LNCaP clone FGC (cell line): ENCODE measurements at regions not wholly inside any gene's neighbourhood (a gene's known extent, or its start where the extent isn't known, plus 50 kb on each side); places are given as distances from the start of the nearest gene placed in this dataset.
"Not testable (repeated sequence)": the region's sequence is repeated elsewhere in the genome, so short reads cannot be mapped to it uniquely, and the experiment has no call there.

ENCODE experiments used
- DNase-seq: peaks from one replicate; pipeline ENCODE4 v3.0.0-alpha.2; 2011; ENCODE audit warnings: low read depth
- H3K4me3 ChIP-seq: 2 replicates; pipeline ENCODE4 v1.5.1; 2011; ENCODE audit warnings: mild to moderate bottlenecking, low read depth, low read length, control low read depth
- TF ChIP-seq, protein P1 (sequence below): IDR thresholded peaks from 2 replicates; pipeline ENCODE4 v1.5.1; 2012; ENCODE audit warnings: mild to moderate bottlenecking; ENCODE audit not compliant: control insufficient read depth, insufficient read depth; ENCODE audit errors: extremely low read depth

DNA sequence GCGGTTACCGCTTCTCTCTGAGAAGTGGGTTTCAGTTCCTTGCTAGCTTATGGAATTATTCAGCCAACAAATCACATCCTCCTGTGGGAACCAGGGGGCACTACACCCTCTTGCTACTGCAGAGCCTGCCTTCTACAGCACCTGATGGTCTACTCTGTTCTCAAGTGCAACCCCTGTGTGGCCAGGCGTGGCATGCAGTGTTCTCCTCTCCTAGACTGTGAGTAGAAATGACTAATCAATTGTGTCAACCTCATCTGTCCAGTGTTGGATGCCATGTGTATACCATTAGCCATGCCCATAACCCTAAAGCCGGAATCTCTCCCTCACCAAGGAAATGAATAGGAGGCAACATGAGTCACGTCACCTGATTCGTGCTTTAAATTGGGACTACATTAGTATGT, 117.2 kb upstream of the LIFR start:
- no peak for DNase-seq
- TF ChIP-seq, protein P1, sequence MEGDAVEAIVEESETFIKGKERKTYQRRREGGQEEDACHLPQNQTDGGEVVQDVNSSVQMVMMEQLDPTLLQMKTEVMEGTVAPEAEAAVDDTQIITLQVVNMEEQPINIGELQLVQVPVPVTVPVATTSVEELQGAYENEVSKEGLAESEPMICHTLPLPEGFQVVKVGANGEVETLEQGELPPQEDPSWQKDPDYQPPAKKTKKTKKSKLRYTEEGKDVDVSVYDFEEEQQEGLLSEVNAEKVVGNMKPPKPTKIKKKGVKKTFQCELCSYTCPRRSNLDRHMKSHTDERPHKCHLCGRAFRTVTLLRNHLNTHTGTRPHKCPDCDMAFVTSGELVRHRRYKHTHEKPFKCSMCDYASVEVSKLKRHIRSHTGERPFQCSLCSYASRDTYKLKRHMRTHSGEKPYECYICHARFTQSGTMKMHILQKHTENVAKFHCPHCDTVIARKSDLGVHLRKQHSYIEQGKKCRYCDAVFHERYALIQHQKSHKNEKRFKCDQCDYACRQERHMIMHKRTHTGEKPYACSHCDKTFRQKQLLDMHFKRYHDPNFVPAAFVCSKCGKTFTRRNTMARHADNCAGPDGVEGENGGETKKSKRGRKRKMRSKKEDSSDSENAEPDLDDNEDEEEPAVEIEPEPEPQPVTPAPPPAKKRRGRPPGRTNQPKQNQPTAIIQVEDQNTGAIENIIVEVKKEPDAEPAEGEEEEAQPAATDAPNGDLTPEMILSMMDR = no peak
- no peak overlapping the region for H3K4me3 ChIP-seq

DNA sequence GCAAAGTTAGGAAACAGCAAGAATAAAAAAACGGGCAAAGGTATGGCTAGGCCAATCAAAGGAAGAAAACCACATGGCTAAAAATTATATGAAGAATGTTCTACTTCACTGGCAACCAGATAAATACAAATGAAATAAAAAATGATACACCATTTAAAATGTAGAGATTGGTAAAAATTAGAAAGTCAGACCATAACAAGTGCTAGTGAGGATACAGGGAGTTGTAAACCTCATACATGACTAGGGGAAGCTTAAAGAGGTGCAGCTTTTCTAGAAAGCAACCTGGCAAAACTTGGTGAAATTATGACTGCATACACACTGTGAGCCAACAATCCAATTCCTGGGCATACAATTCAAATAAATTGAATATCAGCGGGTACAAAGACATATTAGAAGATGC, 119.0 kb upstream of the LIFR start:
- TF ChIP-seq, protein P1 = no peak
- no peak overlapping the region for H3K4me3 ChIP-seq
- no peak for DNase-seq

DNA sequence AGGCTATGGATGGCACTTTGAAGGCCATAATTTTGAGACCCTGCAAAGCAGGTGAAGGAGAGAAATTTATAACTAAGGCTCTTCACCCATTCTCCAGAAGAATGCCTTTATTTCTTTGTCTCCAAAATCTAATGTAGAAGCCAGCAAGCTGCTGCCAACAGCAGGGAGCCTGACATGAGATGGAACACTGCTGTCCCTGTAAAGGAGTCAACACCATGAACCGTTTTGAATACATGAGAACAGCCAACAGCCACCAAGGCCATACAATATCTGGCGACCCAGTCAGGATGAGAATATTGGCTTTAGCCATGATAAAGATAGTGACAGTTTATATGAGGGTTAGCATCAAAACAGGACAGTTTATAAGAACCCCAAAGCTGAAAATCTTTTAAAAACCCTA, 121.2 kb upstream of the LIFR start:
- DNase-seq = no peak
- H3K4me3 ChIP-seq = no peak overlapping the region
- TF ChIP-seq, protein P1 = no peak

DNA sequence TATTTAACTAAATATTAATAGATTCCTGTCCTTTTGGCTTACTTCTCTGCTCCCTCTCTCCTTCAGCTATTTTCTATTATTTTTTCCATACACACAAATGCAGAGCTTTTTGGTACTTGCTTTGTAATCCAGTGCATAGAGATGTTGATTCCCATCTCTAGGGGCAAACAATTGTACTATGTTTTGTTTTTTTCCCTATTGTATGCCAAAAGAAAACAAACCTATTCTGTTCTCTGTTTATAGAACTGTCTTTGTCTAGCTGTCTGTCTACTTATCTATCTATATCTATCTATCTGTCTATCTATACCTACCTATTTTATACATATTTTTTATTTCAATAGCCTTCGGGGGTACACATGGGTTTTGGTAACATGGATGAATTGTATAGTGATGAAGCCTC, 121.6 kb upstream of the LIFR start:
- TF ChIP-seq, protein P1 = no peak
- no peak for DNase-seq
- no peak overlapping the region for H3K4me3 ChIP-seq

DNA sequence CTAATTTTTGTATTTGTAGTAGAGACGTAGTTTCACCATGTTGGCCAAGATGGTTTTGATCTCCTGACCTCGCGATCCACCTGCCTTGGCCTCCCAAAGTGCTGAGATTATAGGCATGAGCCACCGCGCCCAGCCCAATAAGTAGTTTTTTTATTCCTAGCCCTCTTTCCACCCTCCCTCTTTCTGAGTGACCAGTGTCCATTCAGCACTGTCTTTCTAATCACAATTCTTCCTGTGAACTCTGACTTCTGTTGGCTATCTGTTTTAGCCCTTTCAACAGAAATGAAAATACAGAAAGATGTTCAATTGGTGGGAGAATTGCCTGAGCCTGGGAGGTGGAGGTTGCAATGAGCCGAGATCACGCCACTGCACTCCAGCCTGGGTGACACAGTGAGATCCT, 122.3 kb upstream of the LIFR start:
- not testable (repeated sequence) for H3K4me3 ChIP-seq, DNase-seq

DNA sequence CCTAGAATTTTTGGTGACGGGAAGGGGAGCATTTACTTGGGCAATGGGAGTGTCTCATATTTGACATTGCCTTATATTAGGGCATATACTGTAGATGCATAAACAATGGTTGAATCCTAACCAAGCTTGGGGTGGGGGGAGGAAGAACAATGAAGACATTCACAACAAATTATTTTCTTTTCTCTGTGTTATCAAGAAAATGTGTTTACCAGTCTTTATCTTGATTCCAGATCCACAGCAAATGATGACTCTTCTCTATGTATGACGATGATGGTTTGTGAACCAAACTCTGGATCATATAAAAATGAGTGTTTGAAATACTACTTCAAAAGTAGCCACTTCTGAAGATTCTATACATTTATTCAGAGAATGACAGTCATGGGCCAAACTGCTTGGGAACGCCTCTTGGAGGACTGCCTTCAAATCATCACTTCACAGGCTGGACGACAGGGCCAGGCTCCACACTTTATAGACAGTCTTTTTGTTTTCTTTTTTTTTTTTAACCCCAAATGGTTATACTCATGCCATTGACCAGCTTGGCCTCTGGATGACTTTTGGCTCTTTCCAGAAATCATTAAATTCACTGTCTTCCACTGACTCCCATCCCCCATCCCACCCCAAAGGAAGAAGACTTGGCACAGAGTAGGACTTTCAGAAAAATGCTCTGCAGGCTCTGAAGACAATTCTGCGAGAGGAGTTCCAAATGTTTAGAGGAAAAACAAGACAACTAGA, 123.8 kb upstream of the LIFR start:
- TF ChIP-seq, protein P1 = no peak
- H3K4me3 ChIP-seq = no peak overlapping the region
- DNase-seq = no peak

DNA sequence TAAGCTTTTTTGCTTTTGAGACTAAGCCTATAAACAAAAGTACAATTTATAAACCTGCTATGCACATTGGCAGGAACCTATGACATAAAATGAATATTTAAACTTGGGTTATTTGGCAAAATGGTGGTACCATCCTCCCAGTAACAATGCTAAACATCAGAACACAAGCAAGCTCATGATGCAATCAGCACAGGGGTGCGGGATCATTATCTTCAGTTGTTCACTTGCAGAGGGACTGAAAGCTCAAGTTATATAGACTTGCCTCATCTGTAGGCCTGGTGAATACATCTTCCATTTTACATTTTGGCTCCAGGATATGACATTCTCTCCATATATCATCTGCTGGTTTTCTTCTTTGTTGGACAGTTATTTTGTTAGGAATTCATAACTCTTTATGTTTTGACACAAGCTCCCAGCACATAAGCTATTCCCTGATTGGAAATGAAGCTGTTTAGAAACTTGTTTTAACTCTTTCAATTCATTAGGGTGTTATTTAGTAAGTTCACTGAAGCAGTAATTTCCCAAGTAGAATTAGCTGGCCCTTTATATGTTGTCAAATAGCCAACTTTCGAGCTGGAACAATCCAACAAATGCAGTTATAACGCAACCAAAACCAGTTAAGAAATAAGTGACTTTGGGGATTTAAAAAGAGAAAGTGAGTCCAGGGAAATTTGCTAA, 124.7 kb upstream of the LIFR start:
- TF ChIP-seq, protein P1 = no peak
- DNase-seq = no peak
- no peak overlapping the region for H3K4me3 ChIP-seq
